ENCODE measurements at regions not wholly inside any gene's neighbourhood (a gene's known extent, or its start where the extent isn't known, plus 50 kb on each side); places are given as distances from the start of the nearest gene placed in this dataset.

DNA sequence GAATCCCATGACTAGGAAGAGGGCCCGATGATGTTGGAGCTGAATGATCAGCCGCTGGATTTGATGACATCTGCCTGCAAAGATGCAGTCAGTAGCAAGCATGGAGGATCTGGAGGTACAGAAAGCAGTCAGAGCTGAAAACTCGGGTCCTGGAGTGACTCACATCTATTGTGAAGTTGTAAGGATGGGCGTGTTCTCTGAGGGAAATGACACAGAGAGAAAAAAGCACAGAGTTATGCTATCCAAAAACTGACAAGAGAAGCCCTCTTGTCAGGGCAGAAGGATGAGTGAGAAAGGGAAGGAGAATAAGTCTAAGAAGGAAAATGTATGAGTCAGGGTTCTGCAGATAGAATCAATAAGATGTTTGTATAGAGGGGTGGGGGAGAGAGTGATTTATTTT, 380.4 kb upstream of the CCDC196 start:
- DNase-seq (ENCODE audit: low read depth) = no peak

DNA sequence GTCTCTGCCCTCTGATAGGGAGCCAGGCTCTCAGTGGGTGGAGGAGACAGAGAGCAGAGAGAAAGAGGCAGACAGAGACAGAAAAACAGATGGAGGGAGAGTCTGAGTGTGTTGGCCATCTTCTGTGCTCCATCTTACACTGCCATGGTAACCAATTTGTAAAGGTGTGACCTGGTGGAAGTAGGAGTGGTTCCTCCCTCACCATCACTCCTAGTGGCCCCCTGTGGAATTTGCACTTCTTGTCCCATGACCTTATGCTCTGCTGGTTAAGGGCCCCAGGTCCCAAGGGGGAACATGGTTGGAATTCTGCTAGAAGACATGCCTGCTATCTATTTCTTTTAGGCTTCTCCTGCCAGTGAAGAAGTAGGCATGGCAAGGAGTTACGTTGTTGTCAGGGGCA, 376.7 kb upstream of the CCDC196 start:
- no peak for DNase-seq (ENCODE audit: low read depth)

DNA sequence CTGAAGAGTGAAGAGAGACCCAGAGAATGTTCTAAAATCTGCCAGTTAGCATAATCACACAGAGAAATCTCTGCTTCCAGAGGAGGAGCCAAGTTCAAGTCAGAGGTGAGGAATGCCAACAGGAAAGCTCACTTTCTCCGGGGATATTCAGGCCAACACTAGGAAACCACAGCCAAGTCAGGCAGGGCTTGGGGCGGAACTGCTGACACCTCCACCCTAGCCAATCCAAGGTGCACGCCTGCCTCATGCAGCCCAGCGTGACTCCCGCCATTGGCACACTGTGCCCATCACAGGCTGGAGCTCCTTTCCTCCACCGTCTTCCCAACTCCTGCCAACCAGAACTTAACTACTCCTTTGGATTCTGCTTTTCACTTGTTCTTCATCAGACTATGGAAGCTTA, 374.3 kb upstream of the CCDC196 start:
- no peak for DNase-seq (ENCODE audit: low read depth)

DNA sequence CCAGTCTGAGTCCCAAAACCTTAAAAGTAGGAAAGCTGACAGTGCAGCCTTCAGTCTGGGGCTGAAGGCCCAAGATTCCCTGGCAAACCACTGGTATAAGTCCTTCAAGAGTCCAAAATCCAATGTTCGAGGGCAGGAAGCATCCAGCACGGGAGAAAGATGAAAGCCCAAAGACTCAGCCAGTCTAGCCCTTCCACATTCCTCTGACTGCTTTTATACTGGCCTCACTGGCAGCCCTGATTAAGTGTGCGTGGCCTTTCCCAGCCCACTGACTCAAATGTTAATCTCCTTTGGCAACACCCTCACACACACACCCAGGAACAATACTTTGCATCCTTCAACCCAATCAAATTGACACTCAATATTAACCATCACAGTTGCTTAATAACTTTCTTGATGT, 372.1 kb upstream of the CCDC196 start:
- DNase-seq (ENCODE audit: low read depth) = no peak

DNA sequence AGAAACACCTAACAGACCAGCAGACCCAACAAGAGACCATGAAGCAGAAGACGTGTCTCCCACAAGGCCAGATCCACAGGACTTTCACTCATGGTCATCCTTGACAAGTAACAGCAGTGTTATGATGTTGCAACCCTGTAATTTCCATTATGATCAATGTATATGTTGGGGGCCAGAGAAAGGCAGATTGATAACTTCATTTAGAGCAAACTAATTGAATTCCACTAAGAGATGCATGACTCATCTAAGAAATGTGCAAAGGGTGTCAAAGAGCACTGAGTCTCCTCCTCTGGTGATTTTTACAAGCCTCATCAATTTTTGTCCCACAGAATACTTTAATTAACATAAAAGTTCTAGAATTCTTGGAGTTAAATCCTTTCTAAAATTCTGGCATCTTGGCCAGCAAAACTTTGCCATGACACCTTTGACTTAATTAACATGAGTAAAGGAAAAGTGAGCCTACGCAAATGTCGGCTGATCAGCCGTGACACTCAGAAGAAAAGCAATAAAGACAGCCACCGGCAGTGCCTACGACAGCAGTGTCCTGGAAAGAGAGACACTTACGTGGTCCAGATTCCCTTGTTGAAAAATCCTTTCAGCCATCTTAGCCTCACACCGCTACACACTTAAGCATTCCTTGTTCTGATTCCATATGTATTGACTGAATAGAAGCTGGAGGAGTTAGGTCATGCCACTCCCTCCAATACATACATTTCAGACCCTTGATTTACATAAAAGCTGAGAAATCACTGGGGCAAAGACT, 370.2 kb upstream of the CCDC196 start:
- DNase-seq (ENCODE audit: low read depth) = no peak

DNA sequence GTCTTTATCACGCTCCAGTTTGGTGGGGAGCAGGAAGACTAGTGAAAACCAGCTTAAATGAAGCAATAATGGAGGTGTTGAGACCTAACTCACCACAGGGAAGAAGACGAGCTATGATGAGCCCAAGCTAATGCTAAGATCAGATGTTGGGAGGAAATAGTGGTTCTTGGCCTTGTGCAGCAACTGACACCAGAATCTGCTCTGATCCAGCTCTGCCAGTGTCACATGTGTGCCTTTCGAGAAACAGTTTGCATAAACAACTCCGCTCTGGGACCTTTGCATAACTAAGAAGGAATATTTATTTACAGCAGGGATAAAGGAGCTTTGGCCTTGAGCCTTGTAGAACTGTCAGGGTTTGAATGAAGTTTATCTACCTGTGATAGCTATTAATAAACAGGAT, 369.4 kb upstream of the CCDC196 start:
- DNase-seq (ENCODE audit: low read depth) = no peak

DNA sequence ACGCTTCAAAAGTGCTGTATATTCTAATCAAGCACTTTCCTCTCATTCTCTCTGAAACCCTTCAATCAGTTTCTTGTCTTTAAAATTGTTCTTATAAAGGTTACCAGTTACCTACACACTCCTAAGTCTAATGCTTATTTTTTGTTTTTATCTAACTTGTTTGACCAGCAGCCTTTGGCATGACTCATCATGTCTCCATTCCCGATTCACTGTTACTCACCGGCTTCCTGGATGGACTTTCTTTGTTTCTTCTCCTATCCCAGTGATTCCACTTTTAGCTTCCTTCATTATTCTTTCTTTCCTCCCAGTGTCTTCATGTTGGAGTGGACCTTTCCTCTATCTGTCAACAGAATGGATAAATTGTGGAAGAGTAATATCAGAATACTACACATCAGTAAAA, 368.6 kb upstream of the CCDC196 start:
- peak; percentile 1 for DNase-seq (ENCODE audit: low read depth)

DNA sequence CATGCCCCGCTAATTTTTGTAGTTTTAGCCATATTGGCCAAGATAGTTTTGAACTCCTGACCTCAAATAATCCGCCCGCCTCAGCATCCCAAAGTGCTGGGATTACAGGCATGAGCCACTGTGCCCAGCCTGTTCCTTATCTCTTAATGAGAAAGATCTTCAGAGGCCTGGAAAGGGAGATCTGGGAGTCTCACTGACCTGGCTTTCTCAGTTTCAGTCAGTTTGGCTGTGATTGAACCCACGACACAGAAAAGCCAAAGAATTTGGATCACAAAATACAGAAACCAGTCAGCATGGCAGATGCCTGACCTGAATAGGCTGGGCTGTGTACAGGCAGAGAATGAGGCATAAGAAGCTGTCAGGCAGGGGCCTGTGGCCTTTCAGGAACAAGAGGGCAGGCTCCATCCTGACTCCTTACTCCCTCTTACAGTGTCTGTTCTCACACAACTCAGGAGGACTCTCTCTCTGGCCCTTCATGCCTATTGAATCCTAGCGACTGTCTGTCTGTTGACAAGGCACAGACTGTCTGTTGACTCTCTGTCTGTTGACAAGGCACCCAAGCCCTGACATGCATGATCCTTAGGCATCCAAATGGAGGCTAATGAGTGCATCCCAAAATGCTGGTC, 366.5 kb upstream of the CCDC196 start:
- no peak for DNase-seq (ENCODE audit: low read depth)

DNA sequence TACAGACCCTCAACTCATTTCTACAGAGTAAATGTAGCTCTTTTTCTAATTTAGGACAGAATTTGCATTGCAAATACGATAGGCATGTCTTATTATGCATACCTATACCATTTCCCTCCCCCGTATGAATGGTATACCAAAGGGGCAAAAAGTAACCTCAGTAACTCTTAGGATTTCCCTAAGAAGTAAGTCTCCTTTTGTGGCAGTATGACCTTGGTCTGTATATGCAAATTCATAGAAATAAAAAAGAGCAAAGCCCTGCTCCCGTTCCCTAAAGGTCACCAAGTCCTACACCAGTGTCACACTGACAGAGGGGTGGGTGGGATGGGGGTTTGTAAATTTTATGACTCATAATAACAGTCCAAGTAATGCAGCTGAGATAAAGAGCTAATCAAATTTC, 365.8 kb upstream of the CCDC196 start:
- no peak for DNase-seq (ENCODE audit: low read depth)

DNA sequence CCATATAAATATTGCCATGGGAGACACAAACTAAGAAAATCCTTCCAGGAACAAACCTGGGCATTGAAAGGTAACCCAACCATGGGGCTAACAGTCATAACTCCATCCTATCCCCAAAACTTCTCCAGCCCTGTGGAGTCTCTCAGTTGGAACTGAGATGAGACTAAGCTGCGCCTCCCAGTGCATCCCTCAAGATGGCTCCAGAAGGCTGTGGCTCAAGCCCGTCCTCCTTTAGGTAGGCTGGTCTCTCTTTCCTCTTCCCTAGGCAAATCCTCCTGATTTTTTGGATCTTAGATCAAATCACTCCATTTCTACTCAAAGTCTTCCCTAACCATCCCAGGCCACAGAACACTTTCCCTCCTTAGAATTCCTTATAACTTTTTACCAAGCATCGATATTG, 364.3 kb upstream of the CCDC196 start:
- no peak for DNase-seq (ENCODE audit: low read depth)

DNA sequence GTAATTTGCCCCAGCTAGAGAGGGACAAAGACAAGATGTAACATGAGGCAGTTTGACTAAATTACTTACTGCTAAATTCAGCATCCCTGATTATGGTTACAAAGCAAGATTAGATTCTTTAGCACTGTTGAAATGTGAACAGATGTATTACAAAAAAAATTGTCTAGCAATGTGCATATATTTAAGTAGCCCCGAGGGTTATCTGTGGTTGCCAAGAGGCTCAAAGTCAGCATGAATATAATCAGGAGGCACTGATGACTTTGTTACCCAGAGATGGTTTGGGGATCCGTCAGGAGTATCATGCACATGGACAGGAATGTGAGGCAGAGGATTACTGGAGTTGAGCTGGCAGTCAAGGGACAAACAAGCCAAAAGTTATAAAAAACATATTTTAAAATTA, 356.9 kb upstream of the CCDC196 start:
- DNase-seq (ENCODE audit: low read depth) = no peak

DNA sequence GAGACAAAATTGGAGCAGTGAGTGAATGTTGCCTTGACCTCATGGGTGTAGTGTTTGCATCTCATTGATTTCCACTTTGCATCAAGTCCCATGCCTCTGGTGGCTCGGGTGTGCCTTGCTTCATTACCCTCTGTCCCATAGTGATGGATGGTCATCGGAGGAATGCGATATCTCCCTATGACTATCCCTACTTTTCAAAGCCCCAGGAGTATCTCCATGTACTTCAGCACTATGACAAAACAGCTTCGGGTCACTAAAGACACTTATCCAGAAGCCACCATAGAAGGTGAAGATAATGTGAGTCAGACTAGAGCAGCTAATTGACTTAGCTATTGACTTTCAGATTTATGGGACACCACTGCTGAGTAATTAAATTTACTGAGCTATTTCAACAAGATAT, 355.1 kb upstream of the CCDC196 start:
- no peak for DNase-seq (ENCODE audit: low read depth)

DNA sequence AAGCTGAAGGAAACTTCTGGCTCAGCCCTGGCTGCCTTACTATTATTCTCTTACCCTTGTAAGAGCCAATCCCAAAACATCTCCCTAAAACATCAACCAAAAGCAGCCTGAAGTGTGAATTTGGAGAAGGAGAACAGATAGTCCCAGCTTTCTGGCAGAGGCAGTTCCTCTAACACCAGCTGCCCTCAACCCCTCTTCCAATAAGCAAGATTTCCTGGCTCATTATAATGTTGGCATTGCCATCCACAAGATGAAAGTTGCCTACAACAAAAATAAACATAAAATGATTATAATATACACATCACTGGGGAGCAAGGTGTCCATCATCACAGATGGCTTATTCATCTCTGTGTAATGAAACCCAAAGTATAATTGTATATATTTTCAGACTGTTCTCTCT, 352.5 kb upstream of the CCDC196 start:
- DNase-seq (ENCODE audit: low read depth) = no peak

DNA sequence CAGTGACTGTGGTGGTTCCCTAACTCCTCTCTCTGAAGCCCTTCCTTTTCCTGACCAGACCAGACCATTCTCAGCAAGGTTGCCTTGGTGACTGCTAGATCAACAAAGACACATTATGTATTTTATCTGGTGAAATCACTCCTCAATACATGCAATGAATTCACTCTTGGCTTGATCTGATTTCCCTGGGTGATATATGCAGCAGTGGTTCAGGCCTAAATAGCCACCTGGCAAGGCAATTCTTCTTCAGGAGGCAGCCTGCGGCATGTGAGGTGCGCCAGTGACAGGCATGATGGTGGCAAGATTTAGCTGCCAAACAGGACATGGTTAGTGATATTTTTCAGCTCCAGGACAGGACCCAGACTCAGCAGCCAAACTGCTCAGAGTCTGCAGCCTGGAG, 350.3 kb upstream of the CCDC196 start:
- DNase-seq (ENCODE audit: low read depth) = no peak

DNA sequence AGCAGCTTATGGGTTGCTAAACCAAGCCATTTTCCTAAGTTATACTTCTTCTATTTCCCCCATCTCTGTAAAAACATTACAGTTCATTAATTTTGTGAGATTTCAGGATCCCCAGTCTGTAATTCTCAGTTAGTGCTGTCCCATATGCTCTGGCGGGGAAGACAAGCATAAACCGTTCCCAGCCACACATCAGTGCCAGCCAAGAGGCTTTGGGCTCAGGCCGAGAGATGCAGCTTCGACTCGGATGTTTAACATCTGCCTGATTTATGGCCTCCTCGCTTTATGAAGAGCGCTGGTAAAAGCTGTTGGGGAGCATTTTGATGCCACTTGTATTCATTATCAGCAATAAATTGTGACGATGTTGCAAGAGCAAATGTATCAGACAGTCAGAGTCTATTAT, 349.1 kb upstream of the CCDC196 start:
- DNase-seq (ENCODE audit: low read depth) = no peak

DNA sequence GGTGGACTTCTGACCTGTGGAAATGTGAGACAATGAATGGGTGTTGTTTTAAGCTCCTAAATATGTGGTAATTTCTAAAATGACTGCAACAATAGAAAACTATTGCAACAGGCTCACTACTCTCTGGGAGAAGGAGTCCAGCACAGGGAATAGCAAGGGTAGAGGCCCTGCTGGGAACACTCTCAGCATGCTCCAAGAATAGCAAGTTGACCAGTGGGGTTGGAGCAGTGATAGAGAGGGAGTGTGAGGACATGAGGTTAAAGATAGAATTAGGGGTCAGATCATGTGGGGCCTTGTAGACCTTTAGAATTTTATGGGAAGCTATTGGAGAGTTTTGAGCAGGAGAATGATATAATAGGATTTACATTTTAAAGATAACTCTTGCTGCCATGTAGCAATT, 346.7 kb upstream of the CCDC196 start:
- DNase-seq (ENCODE audit: low read depth) = no peak

DNA sequence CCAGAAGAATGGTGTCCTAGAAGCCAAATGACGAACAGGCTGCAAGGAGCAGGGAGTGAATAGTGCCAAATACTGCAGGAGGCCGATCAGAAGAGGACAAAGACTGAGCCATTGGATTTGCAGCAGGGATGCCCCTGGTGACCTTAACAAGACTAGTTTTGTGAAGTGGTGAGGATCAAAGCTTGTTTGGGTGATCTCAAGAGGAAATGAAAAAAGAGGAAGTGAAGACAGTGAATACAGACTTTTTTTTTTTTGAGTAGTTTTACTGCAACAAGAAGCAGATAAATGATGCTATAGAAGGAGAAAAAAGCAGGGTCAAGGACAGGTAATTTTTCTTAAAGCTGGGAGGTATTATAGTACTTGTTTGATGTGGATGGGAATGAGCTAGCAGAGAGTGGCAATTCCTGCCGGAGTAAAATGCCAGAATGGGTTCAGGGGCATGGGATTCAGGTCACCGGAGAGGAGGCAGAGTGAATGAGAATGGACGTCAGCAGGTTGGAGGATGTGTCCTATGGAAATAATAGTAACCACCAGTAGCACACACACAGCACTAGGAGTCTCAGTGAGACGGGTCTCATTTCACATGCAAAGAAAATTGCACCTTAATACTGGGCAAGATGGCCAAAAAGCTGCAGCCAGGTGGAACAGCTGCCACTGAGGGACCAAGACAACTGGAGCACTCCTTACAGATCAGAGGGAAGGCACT, 345.8 kb upstream of the CCDC196 start:
- DNase-seq (ENCODE audit: low read depth) = no peak

DNA sequence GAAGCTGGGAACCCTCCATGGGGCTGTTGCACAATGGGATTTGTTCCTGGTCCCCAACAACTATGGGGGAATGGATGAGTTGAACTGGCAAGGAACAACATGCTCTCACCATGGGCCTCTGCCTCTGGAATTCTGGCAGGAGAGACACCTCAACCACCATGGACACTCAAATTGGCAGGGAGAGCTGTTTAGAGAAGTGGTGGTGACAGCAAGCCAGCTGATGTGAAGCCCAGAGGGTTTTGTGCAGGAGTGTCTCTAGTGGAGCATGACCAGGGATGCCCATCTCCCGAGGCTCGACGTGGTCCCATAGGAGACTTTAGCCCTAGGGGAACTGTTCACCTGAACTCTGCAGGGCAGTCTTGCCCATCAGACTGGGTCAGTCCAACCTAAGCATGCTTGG, 345.2 kb upstream of the CCDC196 start:
- no peak for DNase-seq (ENCODE audit: low read depth)

DNA sequence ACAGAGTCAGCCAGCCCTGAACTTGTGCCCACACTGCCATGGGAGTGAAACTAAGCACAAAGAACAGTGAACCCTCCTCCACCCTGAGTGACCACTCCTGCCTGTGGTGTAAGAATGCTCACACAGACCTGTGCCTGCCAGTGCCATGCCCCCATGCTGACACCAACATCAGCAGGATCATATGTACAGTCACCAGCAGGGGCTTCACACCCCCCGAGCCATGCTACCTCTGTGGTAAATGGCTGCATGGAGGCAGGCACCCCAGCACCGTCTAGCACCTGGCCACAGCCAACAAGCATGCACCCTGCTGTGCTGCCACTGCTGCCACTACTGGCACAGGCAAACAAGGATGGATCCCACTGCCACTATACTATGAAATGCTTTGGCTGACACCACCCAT, 344.4 kb upstream of the CCDC196 start:
- DNase-seq (ENCODE audit: low read depth) = no peak

DNA sequence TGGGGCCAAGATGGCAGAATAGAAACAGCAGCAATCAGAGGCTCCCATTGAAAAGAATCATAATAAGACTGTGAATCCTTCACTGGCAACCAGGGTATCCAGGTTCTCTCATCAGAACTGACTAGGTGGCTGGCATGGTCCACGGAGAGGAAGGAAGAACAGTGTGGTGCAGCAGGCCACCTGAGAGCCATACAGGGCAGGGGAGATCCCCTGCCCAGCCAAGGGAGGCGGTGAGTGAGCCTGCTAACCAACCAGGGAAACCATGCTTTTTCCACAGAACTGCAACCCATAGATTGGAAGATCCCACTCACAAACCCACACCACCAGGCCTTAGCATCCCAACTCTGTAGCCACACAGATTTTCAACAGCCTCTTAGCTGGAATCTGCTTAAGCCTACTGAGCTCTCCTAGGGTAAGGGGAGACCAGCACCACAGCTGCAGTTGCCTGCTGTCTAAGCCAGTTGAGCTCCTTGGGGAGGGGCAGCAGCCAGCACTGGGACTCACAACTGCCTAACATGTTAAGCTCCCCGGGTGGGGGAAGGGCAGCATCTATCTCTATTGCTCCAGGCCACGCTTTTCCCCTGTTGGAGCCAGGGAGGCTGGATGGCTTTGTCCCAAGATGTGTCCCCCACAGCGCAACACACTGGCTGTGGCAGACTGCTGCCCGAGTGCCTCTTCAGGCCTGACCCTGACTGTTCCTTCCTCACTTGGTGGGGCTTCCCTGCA, 342.6 kb upstream of the CCDC196 start:
- no peak for DNase-seq (ENCODE audit: low read depth)

DNA sequence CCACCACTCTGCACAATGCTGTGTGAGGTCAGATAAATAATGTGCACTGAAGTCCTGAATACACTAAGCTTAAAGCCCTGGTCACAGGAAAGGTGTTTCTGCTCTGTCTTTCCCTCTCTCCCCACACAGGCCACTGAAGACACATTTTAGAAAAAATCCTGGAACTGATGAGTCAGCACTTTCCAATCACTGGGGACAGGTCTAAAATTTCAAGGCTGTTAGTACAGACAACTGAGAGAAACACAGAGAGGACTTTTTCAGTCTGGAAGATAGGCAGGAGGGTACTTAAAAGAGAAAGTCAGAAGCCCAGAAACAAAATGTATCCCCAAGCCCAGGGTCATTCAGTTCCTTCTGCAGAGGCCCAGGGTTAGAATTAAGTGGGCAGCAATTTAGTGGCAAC, 333.9 kb upstream of the CCDC196 start:
- no peak for DNase-seq (ENCODE audit: low read depth)

DNA sequence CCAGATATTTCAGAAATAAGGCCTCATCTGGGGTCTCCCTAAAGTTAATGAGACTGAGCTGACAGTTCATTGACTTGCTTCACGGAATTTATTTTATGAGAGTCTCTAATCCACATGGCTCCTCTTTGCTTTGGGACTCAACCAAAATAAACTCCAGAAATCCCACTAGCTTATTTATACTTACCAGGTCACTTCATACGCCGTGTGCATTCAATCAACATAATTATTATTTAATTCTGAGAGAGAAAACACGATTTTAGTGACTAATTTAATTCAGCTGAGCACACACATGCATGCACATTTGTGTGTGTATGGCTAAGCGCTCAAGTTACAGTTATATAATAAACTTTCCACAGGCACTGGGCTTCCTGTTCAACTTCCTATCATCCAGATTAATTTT, 333.4 kb upstream of the CCDC196 start:
- DNase-seq (ENCODE audit: low read depth) = no peak

Data from LHCN-M2 (cell line).